A549 (cell line): ENCODE measurements at regions not wholly inside any gene's neighbourhood (a gene's known extent, or its start where the extent isn't known, plus 50 kb on each side); places are given as distances from the start of the nearest gene placed in this dataset.

Experiments used
- ATAC-seq, 2 experiments: fragments of 200-7000 bp in 1 of 2; fragments of >200 bp in 1 of 2; cut with Nextera tagmentation in 1 of 2; cut with Tn5 transposase in 1 of 2; 3 replicates each; pipeline versions ENCODE4 v1.8.0 to v1.9.1; 2018 to 2020; ENCODE audit warnings: mild to moderate bottlenecking in 1 of 2, moderate library complexity in 1 of 2
- CTCF ChIA-PET: fragments of 300-600 bp; sonication (Branson Sonifier 250); formaldehyde crosslinking; extraction: SDS; loops from one replicate; lab custom pipeline; 2021; ENCODE audit warnings: antibody characterized with exemption, inconsistent platforms; lab: Yijun Ruan, JAX
- POLR2A ChIA-PET: fragments of 350-600 bp; formaldehyde crosslinking; extraction: SDS; loops from one replicate; lab custom pipeline; 2021; ENCODE audit warnings: antibody characterized with exemption, inconsistent platforms; lab: Yijun Ruan, JAX
- DNase-seq, 2 experiments: peaks; one replicate each; pipeline versions ENCODE4 v3.0.0 to v3.0.0-alpha.2; 2011 to 2016; ENCODE audit warnings: low read depth in 1 of 2, low spot score in 1 of 2
- FAIRE-seq: peaks from 2 replicates; lab custom pipeline; 2011; peaks lifted over from hg19 to GRCh38; lab: Jason Lieb, UNC
- H3K27ac ChIP-seq, 2 experiments: fragments of >200 bp; sonication (Bioruptor Twin); formaldehyde crosslinking; 3 replicates each; pipeline ENCODE4 v1.5.1; 2016 to 2017
- H3K4me1 ChIP-seq: fragments of >200 bp; sonication (Bioruptor Twin); formaldehyde crosslinking; 3 replicates; pipeline ENCODE4 v1.6.1; 2016
- H3K4me2 ChIP-seq: fragments of >200 bp; sonication (Bioruptor Twin); formaldehyde crosslinking; 3 replicates; pipeline ENCODE4 v1.6.1; 2016
- H3K4me3 ChIP-seq: fragments of >200 bp; sonication (Bioruptor Twin); formaldehyde crosslinking; 3 replicates; pipeline ENCODE4 v1.5.1; 2016
- H3K9me3 ChIP-seq: fragments of >200 bp; sonication (Bioruptor Twin); formaldehyde crosslinking; 3 replicates; pipeline ENCODE4 v1.6.1; 2016
- CBX2 ChIP-seq: fragments of 200-600 bp; sonication (generic); IDR thresholded peaks from 2 replicates; pipeline ENCODE4 v1.6.1; 2016; ENCODE audit warnings: low read depth, mild to moderate bottlenecking, borderline replicate concordance
- CBX8 ChIP-seq: fragments of 200-600 bp; sonication (generic); IDR thresholded peaks from 2 replicates; pipeline ENCODE4 v1.6.1; 2016
- CEBPB ChIP-seq, 2 experiments: fragments of >200 bp in 1 of 2; sonication (Bioruptor Twin) in 1 of 2; formaldehyde crosslinking in 1 of 2; IDR thresholded peaks; 2 replicates each; pipeline ENCODE4 v1.6.1; 2012 to 2016
- CHD2 ChIP-seq: fragments of 150-350 bp; IDR thresholded peaks from 2 replicates; pipeline ENCODE4 v1.6.1; 2014; ENCODE audit warnings: low read length; ENCODE audit not compliant: partially characterized antibody
- CHD4 ChIP-seq: fragments of 200-600 bp; sonication (generic); IDR thresholded peaks from 2 replicates; pipeline ENCODE4 v1.6.1; 2016; ENCODE audit warnings: antibody characterized with exemption, mild to moderate bottlenecking, borderline replicate concordance
- EHF ChIP-seq: fragments of 250-450 bp; sonication (Bioruptor Pico); IDR thresholded peaks from 2 replicates; pipeline ENCODE4 v1.5.0; 2020; ENCODE audit warnings: mild to moderate bottlenecking
- ESRRA ChIP-seq: fragments of 150-350 bp; IDR thresholded peaks from 2 replicates; pipeline ENCODE4 v1.6.1; 2014; ENCODE audit warnings: mild to moderate bottlenecking, low read length, borderline replicate concordance
- FOSB ChIP-seq: fragments of 250-450 bp; sonication (Bioruptor Pico); IDR thresholded peaks from 2 replicates; pipeline ENCODE4 v1.5.0; 2020; ENCODE audit warnings: mild to moderate bottlenecking, moderate library complexity
- FOXS1 ChIP-seq: fragments of 250-450 bp; sonication (Bioruptor Pico); IDR thresholded peaks from 2 replicates; pipeline ENCODE4 v1.5.0; 2020; ENCODE audit warnings: mild to moderate bottlenecking, moderate library complexity
- GATA3 ChIP-seq: IDR thresholded peaks from 2 replicates; pipeline ENCODE4 v1.6.1; 2012; ENCODE audit warnings: borderline replicate concordance
- HDAC2 ChIP-seq: fragments of 200-600 bp; sonication (generic); IDR thresholded peaks from 2 replicates; pipeline ENCODE4 v1.6.1; 2016
- HOXB13 ChIP-seq: fragments of 250-450 bp; sonication (Bioruptor Pico); IDR thresholded peaks from 2 replicates; pipeline ENCODE4 v1.5.0; 2020; ENCODE audit warnings: low read depth, mild to moderate bottlenecking, moderate library complexity
- JUN ChIP-seq, 2 experiments: fragments of >200 bp; sonication (Bioruptor Twin); formaldehyde crosslinking; IDR thresholded peaks; 2 replicates in 1 of 2; 3 replicates in 1 of 2; pipeline ENCODE4 v1.6.1; 2016 to 2017
- JUNB ChIP-seq: fragments of >200 bp; sonication (Bioruptor Twin); formaldehyde crosslinking; IDR thresholded peaks from 2 replicates; pipeline ENCODE4 v1.6.1; 2016
- KDM1A ChIP-seq: fragments of 200-600 bp; sonication (generic); IDR thresholded peaks from 2 replicates; pipeline ENCODE4 v1.6.1; 2016; ENCODE audit warnings: low read depth, mild to moderate bottlenecking
- MAZ ChIP-seq: fragments of 150-350 bp; IDR thresholded peaks from 2 replicates; pipeline ENCODE4 v1.6.1; 2014; ENCODE audit warnings: antibody characterized with exemption, low read depth, low read length, borderline replicate concordance
- NPAS2 ChIP-seq: fragments of 250-450 bp; sonication (Bioruptor Pico); IDR thresholded peaks from 2 replicates; pipeline ENCODE4 v1.8.0; 2022; ENCODE audit warnings: mild to moderate bottlenecking, moderate library complexity, borderline replicate concordance
- PHF8 ChIP-seq: fragments of 200-600 bp; sonication (generic); IDR thresholded peaks from 2 replicates; pipeline ENCODE4 v1.6.1; 2016; ENCODE audit warnings: low read depth, mild to moderate bottlenecking, antibody characterized with exemption, moderate library complexity, borderline replicate concordance
- POLR2AphosphoS2 ChIP-seq: conservative IDR thresholded peaks from 2 replicates; pipeline ENCODE4 v1.6.1; 2012; ENCODE audit warnings: low read length, improper control_type of control experiment, inconsistent platforms
- TFCP2L1 ChIP-seq: fragments of 250-450 bp; sonication (Bioruptor Pico); IDR thresholded peaks from 2 replicates; pipeline ENCODE4 v1.5.0; 2021; ENCODE audit warnings: mild to moderate bottlenecking
- WGBS: methylation state at CpG from one replicate; pipeline ENCODE4 v1.1.6; 2017; ENCODE audit errors: missing lambda C conversion rate; 5-methylcytosine and 5-hydroxymethylcytosine counted together
- TF ChIP-seq, protein P1 (sequence below): fragments of 250-450 bp; sonication (Bioruptor Pico); IDR thresholded peaks from 2 replicates; pipeline ENCODE4 v1.5.0; 2021; ENCODE audit warnings: mild to moderate bottlenecking, moderate library complexity, borderline replicate concordance
- TF ChIP-seq, protein P2 (sequence below): fragments of 200-600 bp; sonication (generic); IDR thresholded peaks from 2 replicates; pipeline ENCODE4 v1.6.1; 2016; ENCODE audit warnings: antibody characterized with exemption, mild to moderate bottlenecking, moderate library complexity
- TF ChIP-seq, protein P3 (sequence below): fragments of 450-650 bp; IDR thresholded peaks from 2 replicates; pipeline ENCODE4 v1.6.1; 2014; ENCODE audit warnings: antibody characterized with exemption
- TF ChIP-seq, protein P4 (sequence below): fragments of 150-350 bp; IDR thresholded peaks from 2 replicates; pipeline ENCODE4 v1.6.1; 2014; ENCODE audit warnings: low read depth, mild to moderate bottlenecking, low read length

DNA sequence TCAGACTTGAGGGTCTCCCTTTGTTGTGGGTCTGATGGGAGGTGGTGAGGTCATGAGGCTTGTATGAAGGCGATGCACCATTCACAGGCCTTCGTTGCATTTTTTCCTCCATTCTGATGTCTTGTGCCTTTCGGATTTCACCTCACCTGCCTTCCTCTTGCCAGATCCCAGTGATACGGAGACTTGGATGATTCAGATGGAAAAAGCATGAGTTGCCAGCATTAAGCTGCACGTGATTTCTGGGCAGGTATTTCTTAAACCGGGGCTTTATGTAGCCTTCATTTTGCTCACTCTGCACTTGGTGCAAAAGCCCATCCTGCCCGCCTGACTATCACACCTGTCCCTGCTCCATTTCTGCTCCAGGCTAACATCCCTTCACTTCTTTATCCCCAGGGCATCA, 216.7 kb downstream of the SNX19 start:
- no peak for TF ChIP-seq KDM1A
- TF ChIP-seq CEBPB (IDR thresholded peaks at IDR 0.05): no peak
- TF ChIP-seq, protein P1, sequence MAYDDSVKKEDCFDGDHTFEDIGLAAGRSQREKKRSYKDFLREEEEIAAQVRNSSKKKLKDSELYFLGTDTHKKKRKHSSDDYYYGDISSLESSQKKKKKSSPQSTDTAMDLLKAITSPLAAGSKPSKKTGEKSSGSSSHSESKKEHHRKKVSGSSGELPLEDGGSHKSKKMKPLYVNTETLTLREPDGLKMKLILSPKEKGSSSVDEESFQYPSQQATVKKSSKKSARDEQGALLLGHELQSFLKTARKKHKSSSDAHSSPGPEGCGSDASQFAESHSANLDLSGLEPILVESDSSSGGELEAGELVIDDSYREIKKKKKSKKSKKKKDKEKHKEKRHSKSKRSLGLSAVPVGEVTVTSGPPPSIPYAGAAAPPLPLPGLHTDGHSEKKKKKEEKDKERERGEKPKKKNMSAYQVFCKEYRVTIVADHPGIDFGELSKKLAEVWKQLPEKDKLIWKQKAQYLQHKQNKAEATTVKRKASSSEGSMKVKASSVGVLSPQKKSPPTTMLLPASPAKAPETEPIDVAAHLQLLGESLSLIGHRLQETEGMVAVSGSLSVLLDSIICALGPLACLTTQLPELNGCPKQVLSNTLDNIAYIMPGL (CRISPR knock-in tag): no peak
- no peak for TF ChIP-seq NPAS2 (CRISPR knock-in tag)
- no peak for TF ChIP-seq MAZ
- TF ChIP-seq CHD4: no peak
- TF ChIP-seq, all 56 proteins: peak for 0
- no peak for DNase-seq
- ATAC-seq: no peak
- FAIRE-seq: no peak
- Histone ChIP-seq H3K27ac (no peak overlapping the region), H3K4me2 (no peak overlapping the region), H3K4me1 (no peaks in the 10 kb centered on the region), H3K9me3 (no peaks in the 10 kb centered on the region), H3K4me3 (no peak overlapping the region)
- POLR2A ChIA-PET: no interaction called here
- WGBS: 68% methylated on average over 7 of the region's 7 CpGs
- CTCF ChIA-PET: no interaction called here

DNA sequence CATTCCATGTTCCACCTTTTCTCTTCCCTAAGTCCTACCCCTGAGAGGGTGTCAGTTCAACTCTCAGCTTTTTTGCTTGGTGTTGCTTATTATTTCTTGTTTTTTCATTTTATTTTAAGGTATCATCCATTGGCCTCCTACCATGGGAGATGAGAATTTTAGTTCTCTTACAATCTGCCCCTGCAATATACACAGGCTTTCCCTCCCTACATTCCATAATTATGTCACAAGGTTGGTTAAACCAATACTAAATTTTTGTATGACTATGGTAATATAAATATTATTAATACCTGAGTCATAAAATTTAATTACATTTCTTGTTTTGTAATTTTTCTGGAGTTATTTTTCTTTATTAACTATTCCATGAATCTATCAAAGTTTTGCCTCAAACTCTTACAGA, 216.2 kb downstream of the SNX19 start:
- H3K27ac ChIP-seq: no peak overlapping the region
- no peaks in the 10 kb centered on the region for H3K4me1 ChIP-seq
- FAIRE-seq: no peak
- no peak overlapping the region for H3K4me3 ChIP-seq
- no peaks in the 10 kb centered on the region for H3K9me3 ChIP-seq
- TF ChIP-seq, protein P2, sequence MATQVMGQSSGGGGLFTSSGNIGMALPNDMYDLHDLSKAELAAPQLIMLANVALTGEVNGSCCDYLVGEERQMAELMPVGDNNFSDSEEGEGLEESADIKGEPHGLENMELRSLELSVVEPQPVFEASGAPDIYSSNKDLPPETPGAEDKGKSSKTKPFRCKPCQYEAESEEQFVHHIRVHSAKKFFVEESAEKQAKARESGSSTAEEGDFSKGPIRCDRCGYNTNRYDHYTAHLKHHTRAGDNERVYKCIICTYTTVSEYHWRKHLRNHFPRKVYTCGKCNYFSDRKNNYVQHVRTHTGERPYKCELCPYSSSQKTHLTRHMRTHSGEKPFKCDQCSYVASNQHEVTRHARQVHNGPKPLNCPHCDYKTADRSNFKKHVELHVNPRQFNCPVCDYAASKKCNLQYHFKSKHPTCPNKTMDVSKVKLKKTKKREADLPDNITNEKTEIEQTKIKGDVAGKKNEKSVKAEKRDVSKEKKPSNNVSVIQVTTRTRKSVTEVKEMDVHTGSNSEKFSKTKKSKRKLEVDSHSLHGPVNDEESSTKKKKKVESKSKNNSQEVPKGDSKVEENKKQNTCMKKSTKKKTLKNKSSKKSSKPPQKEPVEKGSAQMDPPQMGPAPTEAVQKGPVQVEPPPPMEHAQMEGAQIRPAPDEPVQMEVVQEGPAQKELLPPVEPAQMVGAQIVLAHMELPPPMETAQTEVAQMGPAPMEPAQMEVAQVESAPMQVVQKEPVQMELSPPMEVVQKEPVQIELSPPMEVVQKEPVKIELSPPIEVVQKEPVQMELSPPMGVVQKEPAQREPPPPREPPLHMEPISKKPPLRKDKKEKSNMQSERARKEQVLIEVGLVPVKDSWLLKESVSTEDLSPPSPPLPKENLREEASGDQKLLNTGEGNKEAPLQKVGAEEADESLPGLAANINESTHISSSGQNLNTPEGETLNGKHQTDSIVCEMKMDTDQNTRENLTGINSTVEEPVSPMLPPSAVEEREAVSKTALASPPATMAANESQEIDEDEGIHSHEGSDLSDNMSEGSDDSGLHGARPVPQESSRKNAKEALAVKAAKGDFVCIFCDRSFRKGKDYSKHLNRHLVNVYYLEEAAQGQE: no peak
- no peak for TF ChIP-seq GATA3
- no peak for TF ChIP-seq HOXB13
- no peak for TF ChIP-seq CBX2
- no peak for TF ChIP-seq JUN (IDR thresholded peaks at IDR 0.05)
- no peak for TF ChIP-seq HDAC2
- TF ChIP-seq FOSB (CRISPR knock-in tag): no peak
- no peak for TF ChIP-seq CBX8
- TF ChIP-seq, protein P3, sequence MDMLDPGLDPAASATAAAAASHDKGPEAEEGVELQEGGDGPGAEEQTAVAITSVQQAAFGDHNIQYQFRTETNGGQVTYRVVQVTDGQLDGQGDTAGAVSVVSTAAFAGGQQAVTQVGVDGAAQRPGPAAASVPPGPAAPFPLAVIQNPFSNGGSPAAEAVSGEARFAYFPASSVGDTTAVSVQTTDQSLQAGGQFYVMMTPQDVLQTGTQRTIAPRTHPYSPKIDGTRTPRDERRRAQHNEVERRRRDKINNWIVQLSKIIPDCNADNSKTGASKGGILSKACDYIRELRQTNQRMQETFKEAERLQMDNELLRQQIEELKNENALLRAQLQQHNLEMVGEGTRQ: no peak
- no peak for TF ChIP-seq FOXS1 (CRISPR knock-in tag)
- no peak for TF ChIP-seq PHF8
- no peak for TF ChIP-seq JUNB
- TF ChIP-seq CHD2: no peak
- TF ChIP-seq, protein P4, sequence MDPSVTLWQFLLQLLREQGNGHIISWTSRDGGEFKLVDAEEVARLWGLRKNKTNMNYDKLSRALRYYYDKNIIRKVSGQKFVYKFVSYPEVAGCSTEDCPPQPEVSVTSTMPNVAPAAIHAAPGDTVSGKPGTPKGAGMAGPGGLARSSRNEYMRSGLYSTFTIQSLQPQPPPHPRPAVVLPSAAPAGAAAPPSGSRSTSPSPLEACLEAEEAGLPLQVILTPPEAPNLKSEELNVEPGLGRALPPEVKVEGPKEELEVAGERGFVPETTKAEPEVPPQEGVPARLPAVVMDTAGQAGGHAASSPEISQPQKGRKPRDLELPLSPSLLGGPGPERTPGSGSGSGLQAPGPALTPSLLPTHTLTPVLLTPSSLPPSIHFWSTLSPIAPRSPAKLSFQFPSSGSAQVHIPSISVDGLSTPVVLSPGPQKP: no peak
- TF ChIP-seq EHF (CRISPR knock-in tag): no peak
- TF ChIP-seq POLR2AphosphoS2: no peak
- no peak for TF ChIP-seq CHD4
- no peak for TF ChIP-seq ESRRA
- TF ChIP-seq TFCP2L1 (CRISPR knock-in tag): no peak
- TF ChIP-seq, all 56 proteins: peak for 0
- POLR2A ChIA-PET: no interaction called here
- CTCF ChIA-PET: interaction anchor here (1.5 kb wide), 1 partner anchor 12 kb away, joined by 3 read pairs; no protein-coding TSS in a partner anchor
- ATAC-seq (no peak), DNase-seq (no peak)
- no peak overlapping the region for H3K4me2 ChIP-seq
